ENCODE measurements at regions not wholly inside any gene's neighbourhood (a gene's known extent, or its start where the extent isn't known, plus 50 kb on each side); places are given as distances from the start of the nearest gene placed in this dataset.

GRCh38 chr11:129590753-129591475, 215.3 kb downstream of the BARX2 start:
- DNase-seq, result no peak

GRCh38 chr11:129591527-129591926, 215.9 kb downstream of the BARX2 start:
- DNase-seq, result no peak

- no peak for DNase-seq
These were observed 216.5 kb downstream of the BARX2 start for GRCh38 chr11:129592191-129592590.

GRCh38 chr11:129593098-129593497, 217.4 kb downstream of the BARX2 start:
- no peak for DNase-seq

- DNase-seq, result no peak
These were observed 219.7 kb downstream of the BARX2 start for GRCh38 chr11:129595038-129595962.

- DNase-seq, result no peak
These were observed 219.3 kb upstream of the TMEM45B start for GRCh38 chr11:129596351-129596750.

- no peak for DNase-seq
These were observed 217.3 kb upstream of the TMEM45B start for GRCh38 chr11:129598378-129598777.

- no peak for DNase-seq
These were observed 209.8 kb upstream of the TMEM45B start for GRCh38 chr11:129605815-129606214.

GRCh38 chr11:129608711-129609110, 206.9 kb upstream of the TMEM45B start:
- no peak for DNase-seq

GRCh38 chr11:129610125-129610524, 205.5 kb upstream of the TMEM45B start:
- no peak for DNase-seq

GRCh38 chr11:129610545-129610944, 205.1 kb upstream of the TMEM45B start:
- DNase-seq, result no peak

GRCh38 chr11:129611661-129612446, 203.8 kb upstream of the TMEM45B start:
- DNase-seq, result no peak

- DNase-seq, result no peak
These were observed 203.1 kb upstream of the TMEM45B start for GRCh38 chr11:129612447-129612961.

- no peak for DNase-seq
These were observed 202.6 kb upstream of the TMEM45B start for GRCh38 chr11:129613071-129613470.

GRCh38 chr11:129614256-129614944, 201.2 kb upstream of the TMEM45B start:
- DNase-seq, result no peak

- DNase-seq, result no peak
These were observed 197.5 kb upstream of the TMEM45B start for GRCh38 chr11:129618046-129618569.

- no peak for DNase-seq
These were observed 195.2 kb upstream of the TMEM45B start for GRCh38 chr11:129620237-129621104.

- no peak for DNase-seq
These were observed 189.7 kb upstream of the TMEM45B start for GRCh38 chr11:129625930-129626329.

- DNase-seq, result no peak
These were observed 184.4 kb upstream of the TMEM45B start for GRCh38 chr11:129631201-129631600.

- no peak for DNase-seq
These were observed 178.7 kb upstream of the TMEM45B start for GRCh38 chr11:129636926-129637325.

- DNase-seq, result peak; percentile 24
These were observed 178.2 kb upstream of the TMEM45B start for GRCh38 chr11:129637473-129637872.
